ENCODE measurements at regions not wholly inside any gene's neighbourhood (a gene's known extent, or its start where the extent isn't known, plus 50 kb on each side); places are given as distances from the start of the nearest gene placed in this dataset.

GRCh38 chr10:130957423-130957822, 354.1 kb downstream of the TCERG1L start:
- ATAC-seq = no peak
- TF ChIP-seq CTCF (IDR thresholded peaks at IDR 0.05) = no peak
- no peak for TF ChIP-seq POLR2A (IDR thresholded peaks at IDR 0.05)
- H3K36me3 ChIP-seq = no peaks in the 10 kb centered on the region
- peaks cover 0 to 22% (median 0%) of the 10 kb centered on the region in 9 donors for H3K27me3 ChIP-seq
- 60 to 84% (median 73%) methylated on average over 5 of the region's 5 CpGs for WGBS, 4 donors
- no peak for DNase-seq
- H3K4me3 ChIP-seq = no peak overlapping the region
- no peaks in the 10 kb centered on the region for H3K4me1 ChIP-seq
- H3K9me3 ChIP-seq = no peaks in the 10 kb centered on the region
- intact Hi-C loops (cut with DNase I) = no loop called here
- H3K27ac ChIP-seq = no peak overlapping the region

GRCh38 chr10:130958003-130958402, 353.5 kb downstream of the TCERG1L start:
- Histone ChIP-seq H3K27ac (no peak overlapping the region), H3K4me3 (no peak overlapping the region), H3K4me1 (no peaks in the 10 kb centered on the region), H3K36me3 (no peaks in the 10 kb centered on the region), H3K9me3 (no peaks in the 10 kb centered on the region), H3K27me3 (peaks cover 0 to 21% (median 0%) of the 10 kb centered on the region in 9 donors)
- intact Hi-C loops (cut with DNase I) = no loop called here
- no peak for ATAC-seq
- no peak for DNase-seq
- TF ChIP-seq POLR2A (IDR thresholded peaks at IDR 0.05) = no peak
- TF ChIP-seq CTCF (IDR thresholded peaks at IDR 0.05) = no peak
- WGBS, 4 donors = 64 to 67% (median 66%) methylated on average over 6 of the region's 6 CpGs

GRCh38 chr10:130958981-130959751, 352.4 kb downstream of the TCERG1L start:
- TF ChIP-seq POLR2A (IDR thresholded peaks at IDR 0.05) (no peak), CTCF (IDR thresholded peaks at IDR 0.05) (no peak)
- Histone ChIP-seq H3K4me3 (no peak overlapping the region), H3K27me3 (peaks cover 0 to 16% (median 0%) of the 10 kb centered on the region in 9 donors), H3K4me1 (no peaks in the 10 kb centered on the region), H3K27ac (no peak overlapping the region), H3K36me3 (no peaks in the 10 kb centered on the region), H3K9me3 (no peaks in the 10 kb centered on the region)
- 86 to 89% (median 88%) methylated on average over 14 to 16 of the region's 16 CpGs for WGBS, 4 donors
- intact Hi-C loops (cut with DNase I) = no loop called here
- ATAC-seq (no peak), DNase-seq (no peak)

GRCh38 chr10:130959752-130960195, 351.7 kb downstream of the TCERG1L start:
- Histone ChIP-seq H3K27ac (no peak overlapping the region), H3K4me3 (no peak overlapping the region), H3K27me3 (peaks cover 0 to 16% (median 0%) of the 10 kb centered on the region in 9 donors), H3K36me3 (no peaks in the 10 kb centered on the region), H3K4me1 (no peaks in the 10 kb centered on the region), H3K9me3 (no peaks in the 10 kb centered on the region)
- DNase-seq (no peak), ATAC-seq (no peak)
- intact Hi-C loops (cut with DNase I) = no loop called here
- TF ChIP-seq CTCF (IDR thresholded peaks at IDR 0.05) (no peak), POLR2A (IDR thresholded peaks at IDR 0.05) (no peak)
- 73 to 80% (median 76%) methylated on average over 8 of the region's 8 CpGs for WGBS, 4 donors
